HCT116 (cell line): ENCODE measurements at regions not wholly inside any gene's neighbourhood (a gene's known extent, or its start where the extent isn't known, plus 50 kb on each side); places are given as distances from the start of the nearest gene placed in this dataset.

ENCODE experiments used
- ATAC-seq: fragments of 200-7000 bp; cut with Tn5 transposase; 2 replicates; pipeline ENCODE4 v1.9.1; 2020; ENCODE audit warnings: mild to moderate bottlenecking, moderate library complexity
- BruUV-seq: library from RNA; stranded (reverse); fragments of 400-500 nt; replicated peaks from 2 replicates; lab custom pipeline; 2021; lab: Mats Ljungman, UMichigan
- CTCF ChIA-PET: fragments of 300-600 bp; sonication (Branson Sonifier 250); formaldehyde crosslinking; loops from one replicate; lab custom pipeline; 2021; ENCODE audit warnings: antibody characterized with exemption; lab: Charles Lee
- POLR2A ChIA-PET: fragments of 300-600, 350-600 bp; sonication (Branson Sonifier 250); formaldehyde crosslinking; loops from one replicate; lab custom pipeline; 2021; ENCODE audit warnings: antibody characterized with exemption; lab: Charles Lee
- RAD21 ChIA-PET, 2 experiments: fragments of 300-600 bp; sonication (Branson Sonifier 250); formaldehyde crosslinking; loops; one replicate each; lab custom pipeline; 2023; ENCODE audit warnings: low total read pairs in 2 of 2; ENCODE audit not compliant: uncharacterized antibody in 2 of 2, unreplicated experiment in 2 of 2, low non-redundant PET in 1 of 2; lab: Charles Lee
- DNase-seq: peaks from one replicate; pipeline ENCODE4 v3.0.0-alpha.2; 2010; ENCODE audit warnings: low read depth, low spot score
- H2AFZ ChIP-seq: fragments of 200-600 bp; shearing (Covaris generic), sonication (generic); 2 replicates; pipeline ENCODE4 v1.6.1; 2017; ENCODE audit warnings: low read depth, mixed run types, mixed read lengths, antibody characterized with exemption, low read length; ENCODE audit not compliant: poor library complexity, severe bottlenecking
- H3K27ac ChIP-seq: 2 replicates; pipeline ENCODE4 v1.5.1; 2012; ENCODE audit warnings: low read depth, low read length
- H3K27me3 ChIP-seq: fragments of 200-600 bp; sonication (generic); 2 replicates; pipeline ENCODE4 v1.6.1; 2016; ENCODE audit warnings: mixed run types, low read length, mixed read lengths; ENCODE audit not compliant: insufficient read depth
- H3K36me3 ChIP-seq, 2 experiments: fragments of 200-500 bp in 1 of 2; fragments of 200-600 bp in 1 of 2; sonication (Bioruptor generic) in 1 of 2; sonication (generic) in 1 of 2; 2 replicates each; pipeline versions ENCODE4 v1.5.1 to v1.6.1; 2014 to 2016; ENCODE audit warnings: low read length in 2 of 2, inconsistent platforms in 1 of 2, mixed read lengths in 1 of 2, mixed run types in 1 of 2; ENCODE audit not compliant: insufficient read depth in 2 of 2, control insufficient read depth in 1 of 2
- H3K4me1 ChIP-seq, 2 experiments: fragments of 200-600 bp in 1 of 2; sonication (generic) in 1 of 2; 2 replicates each; pipeline versions ENCODE4 v1.5.1 to v1.6.1; 2012 to 2017; ENCODE audit warnings: low read length in 2 of 2, inconsistent platforms in 1 of 2, mild to moderate bottlenecking in 1 of 2, mixed read lengths in 1 of 2, mixed run types in 1 of 2, moderate library complexity in 1 of 2; ENCODE audit not compliant: insufficient read depth in 2 of 2, control insufficient read depth in 1 of 2
- H3K4me2 ChIP-seq: fragments of 200-600 bp; sonication (generic); 2 replicates; pipeline ENCODE4 v1.6.1; 2017; ENCODE audit warnings: mixed run types, low read length, mixed read lengths
- H3K4me3 ChIP-seq, 2 experiments: fragments of 200-600 bp in 1 of 2; sonication (generic) in 1 of 2; replicated peaks in 1 of 2; 2 replicates each; pipeline ENCODE4 v1.5.1; 2011 to 2016; ENCODE audit warnings: low read length in 2 of 2, control low read depth in 1 of 2, low read depth in 1 of 2, mild to moderate bottlenecking in 1 of 2, mixed read lengths in 1 of 2, mixed run types in 1 of 2
- H3K79me2 ChIP-seq: fragments of 200-600 bp; sonication (generic); 2 replicates; pipeline ENCODE4 v1.6.1; 2017; ENCODE audit warnings: mild to moderate bottlenecking, mixed run types, low read length, moderate library complexity, mixed read lengths; ENCODE audit not compliant: insufficient read depth
- H3K9ac ChIP-seq: fragments of 200-600 bp; sonication (generic); 2 replicates; pipeline ENCODE4 v1.6.1; 2016; ENCODE audit warnings: low read length, mixed read lengths
- H3K9me2 ChIP-seq: fragments of 200-600 bp; sonication (generic), shearing (Covaris generic); 2 replicates; pipeline ENCODE4 v1.6.1; 2017; ENCODE audit warnings: mixed run types, mild to moderate bottlenecking, moderate library complexity; ENCODE audit not compliant: insufficient read depth
- H3K9me3 ChIP-seq, 2 experiments: fragments of 200-500 bp in 1 of 2; fragments of 200-600 bp in 1 of 2; sonication (Bioruptor generic) in 1 of 2; sonication (generic) in 1 of 2; 2 replicates each; pipeline ENCODE4 v1.6.1; 2014 to 2017; ENCODE audit warnings: low read length in 2 of 2, mixed read lengths in 2 of 2, inconsistent platforms in 1 of 2, low read depth in 1 of 2, mild to moderate bottlenecking in 1 of 2, mixed run types in 1 of 2, moderate library complexity in 1 of 2; ENCODE audit not compliant: control insufficient read depth in 1 of 2, insufficient read depth in 1 of 2
- H4K20me1 ChIP-seq: fragments of 200-600 bp; sonication (generic), shearing (Covaris generic); 2 replicates; pipeline ENCODE4 v1.6.1; 2017; ENCODE audit warnings: mixed run types, mild to moderate bottlenecking, moderate library complexity; ENCODE audit not compliant: insufficient read depth
- ATF3 ChIP-seq: IDR thresholded peaks from 2 replicates; pipeline ENCODE4 v1.6.1; 2012
- CBX3 ChIP-seq: IDR thresholded peaks from 2 replicates; pipeline ENCODE4 v1.6.1; 2012; ENCODE audit warnings: low read depth
- CEBPB ChIP-seq: IDR thresholded peaks from 2 replicates; pipeline ENCODE4 v1.6.1; 2012; ENCODE audit warnings: low read depth
- EGR1 ChIP-seq: IDR thresholded peaks from 2 replicates; pipeline ENCODE4 v1.6.1; 2012; ENCODE audit warnings: low read depth
- ELF1 ChIP-seq: IDR thresholded peaks from 2 replicates; pipeline ENCODE4 v1.6.1; 2012; ENCODE audit warnings: low read depth, borderline replicate concordance
- EZH2 ChIP-seq: fragments of 200-600 bp; sonication (generic); IDR thresholded peaks from 2 replicates; pipeline ENCODE4 v1.6.1; 2017; ENCODE audit warnings: antibody characterized with exemption, mixed run types
- EZH2phosphoT487 ChIP-seq: fragments of 200-600 bp; IDR thresholded peaks from 2 replicates; pipeline ENCODE4 v1.6.1; 2018; ENCODE audit warnings: antibody characterized with exemption, borderline replicate concordance
- FOSL1 ChIP-seq: IDR thresholded peaks from 2 replicates; pipeline ENCODE4 v1.6.1; 2012; ENCODE audit warnings: low read depth
- JUND ChIP-seq: IDR thresholded peaks from 2 replicates; pipeline ENCODE4 v1.6.1; 2012
- MAX ChIP-seq: IDR thresholded peaks from 2 replicates; pipeline ENCODE4 v1.6.1; 2012
- POLR2A ChIP-seq: IDR thresholded peaks from 2 replicates; pipeline ENCODE4 v1.7.0; 2011; ENCODE audit warnings: borderline replicate concordance; ENCODE audit not compliant: insufficient read depth, insufficient read length; ENCODE audit errors: extremely low read depth
- POLR2AphosphoS5 ChIP-seq: IDR thresholded peaks from 2 replicates; pipeline ENCODE4 v1.6.1; 2011; ENCODE audit warnings: mild to moderate bottlenecking, low read depth, low read length, moderate library complexity
- SIN3A ChIP-seq: IDR thresholded peaks from 2 replicates; pipeline ENCODE4 v1.6.1; 2012; ENCODE audit warnings: low read depth
- SRF ChIP-seq: IDR thresholded peaks from 2 replicates; pipeline ENCODE4 v1.6.1; 2012; ENCODE audit warnings: low read depth
- TCF7L2 ChIP-seq: IDR thresholded peaks from 2 replicates; pipeline ENCODE4 v1.7.0; 2011; ENCODE audit warnings: borderline replicate concordance, inconsistent platforms; ENCODE audit not compliant: insufficient read depth, insufficient read length; ENCODE audit errors: extremely low read depth
- YY1 ChIP-seq: IDR thresholded peaks from 2 replicates; pipeline ENCODE4 v1.6.1; 2011; ENCODE audit warnings: low read length, low read depth, moderate library complexity, mild to moderate bottlenecking; ENCODE audit not compliant: insufficient replicate concordance; ENCODE audit errors: extremely low read depth
- ZFX ChIP-seq: fragments of 450-650 bp; IDR thresholded peaks from 2 replicates; pipeline ENCODE4 v1.6.1; 2017
- intact Hi-C: fragments of 100-400 bp; cut with micrococcal nuclease; formaldehyde crosslinking; loops from 2 replicates; pipeline ENCODE4 v1.10.0; 2022
- TF ChIP-seq, protein P1 (sequence below): IDR thresholded peaks from 2 replicates; pipeline ENCODE4 v1.6.1; 2011; ENCODE audit warnings: mild to moderate bottlenecking, low read length, moderate library complexity; ENCODE audit not compliant: insufficient replicate concordance; ENCODE audit errors: extremely low read depth

GRCh38 chr4:155509555-155509954 is 132.8 kb upstream of the MAP9 start:
- Histone ChIP-seq H3K9me3 (no peaks in the 10 kb centered on the region), H3K4me2 (no peak overlapping the region), H4K20me1 (no peaks in the 10 kb centered on the region), H3K27ac (no peak overlapping the region), H3K4me3 (no peak overlapping the region), H3K36me3 (no peaks in the 10 kb centered on the region), H3K9ac (no peak overlapping the region), H2AFZ (no peak overlapping the region), H3K4me1 (no peaks in the 10 kb centered on the region), H3K9me2 (no peaks in the 10 kb centered on the region), H3K79me2 (no peaks in the 10 kb centered on the region), H3K27me3 (no peaks in the 10 kb centered on the region)
- intact Hi-C loops: no loop called here
- no TSS peak for BruUV-seq
- ChIA-PET CTCF (no interaction called here), POLR2A (no interaction called here), RAD21 (no interaction called here)
- DNase-seq (no peak), ATAC-seq (no peak)
- no peak for TF ChIP-seq YY1
- TF ChIP-seq POLR2A: no peak
- no peak for TF ChIP-seq SRF
- TF ChIP-seq CBX3: no peak
- no peak for TF ChIP-seq ELF1
- TF ChIP-seq EGR1: no peak
- TF ChIP-seq ATF3: no peak
- TF ChIP-seq JUND: no peak
- TF ChIP-seq FOSL1: no peak
- TF ChIP-seq TCF7L2: no peak
- TF ChIP-seq EZH2: no peak
- TF ChIP-seq, protein P1, sequence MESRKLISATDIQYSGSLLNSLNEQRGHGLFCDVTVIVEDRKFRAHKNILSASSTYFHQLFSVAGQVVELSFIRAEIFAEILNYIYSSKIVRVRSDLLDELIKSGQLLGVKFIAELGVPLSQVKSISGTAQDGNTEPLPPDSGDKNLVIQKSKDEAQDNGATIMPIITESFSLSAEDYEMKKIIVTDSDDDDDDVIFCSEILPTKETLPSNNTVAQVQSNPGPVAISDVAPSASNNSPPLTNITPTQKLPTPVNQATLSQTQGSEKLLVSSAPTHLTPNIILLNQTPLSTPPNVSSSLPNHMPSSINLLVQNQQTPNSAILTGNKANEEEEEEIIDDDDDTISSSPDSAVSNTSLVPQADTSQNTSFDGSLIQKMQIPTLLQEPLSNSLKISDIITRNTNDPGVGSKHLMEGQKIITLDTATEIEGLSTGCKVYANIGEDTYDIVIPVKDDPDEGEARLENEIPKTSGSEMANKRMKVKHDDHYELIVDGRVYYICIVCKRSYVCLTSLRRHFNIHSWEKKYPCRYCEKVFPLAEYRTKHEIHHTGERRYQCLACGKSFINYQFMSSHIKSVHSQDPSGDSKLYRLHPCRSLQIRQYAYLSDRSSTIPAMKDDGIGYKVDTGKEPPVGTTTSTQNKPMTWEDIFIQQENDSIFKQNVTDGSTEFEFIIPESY: no peak
- no peak for TF ChIP-seq EZH2phosphoT487
- TF ChIP-seq ZFX: no peak
- no peak for TF ChIP-seq SIN3A
- TF ChIP-seq MAX: no peak
- no peak for TF ChIP-seq CEBPB
- no peak for TF ChIP-seq POLR2AphosphoS5
